NCI-H2196 treated with DMSO at 0.1 percent for 48 hours (cell line): ENCODE measurements at regions not wholly inside any gene's neighbourhood (a gene's known extent, or its start where the extent isn't known, plus 50 kb on each side); places are given as distances from the start of the nearest gene placed in this dataset.

Source experiments
- DNase-seq: peaks from one replicate; lab custom pipeline; 2025; ENCODE audit not compliant: unreplicated experiment; lab: John Stamatoyannopoulos, UW

GRCh38 chr9:16304301-16304700 lies 566.2 kb downstream of the BNC2 start:
- DNase-seq = no peak

GRCh38 chr9:16306586-16306985 lies 563.9 kb downstream of the BNC2 start:
- no peak for DNase-seq

GRCh38 chr9:16307626-16308195 lies 562.8 kb downstream of the BNC2 start:
- no peak for DNase-seq

- DNase-seq = no peak
These were observed 561.8 kb downstream of the BNC2 start for GRCh38 chr9:16308645-16309044.

- no peak for DNase-seq
These were observed 561.4 kb downstream of the BNC2 start for GRCh38 chr9:16309082-16309468.

- no peak for DNase-seq
These were observed 560.8 kb downstream of the BNC2 start for GRCh38 chr9:16309469-16310271.

GRCh38 chr9:16310278-16311110 lies 560.0 kb downstream of the BNC2 start:
- no peak for DNase-seq

- DNase-seq = no peak
These were observed 558.4 kb downstream of the BNC2 start for GRCh38 chr9:16312116-16312515.

GRCh38 chr9:16312962-16313546 lies 557.4 kb downstream of the BNC2 start:
- DNase-seq = no peak

- no peak for DNase-seq
These were observed 556.0 kb downstream of the BNC2 start for GRCh38 chr9:16314476-16314875.

- DNase-seq = no peak
These were observed 554.8 kb downstream of the BNC2 start for GRCh38 chr9:16315720-16316119.

GRCh38 chr9:16316456-16316855 lies 554.0 kb downstream of the BNC2 start:
- no peak for DNase-seq

- no peak for DNase-seq
These were observed 553.3 kb downstream of the BNC2 start for GRCh38 chr9:16316911-16317817.

GRCh38 chr9:16318516-16319060 lies 551.9 kb downstream of the BNC2 start:
- DNase-seq = no peak

- no peak for DNase-seq
These were observed 550.8 kb downstream of the BNC2 start for GRCh38 chr9:16319646-16320045.

- DNase-seq = no peak
These were observed 550.0 kb downstream of the BNC2 start for GRCh38 chr9:16320338-16320902.

- no peak for DNase-seq
These were observed 548.9 kb downstream of the BNC2 start for GRCh38 chr9:16321461-16322119.

- DNase-seq = no peak
These were observed 547.6 kb downstream of the BNC2 start for GRCh38 chr9:16322849-16323248.

- DNase-seq = no peak
These were observed 544.5 kb downstream of the BNC2 start for GRCh38 chr9:16325966-16326365.
